HG03460 (cell line): ENCODE measurements at regions not wholly inside any gene's neighbourhood (a gene's known extent, or its start where the extent isn't known, plus 50 kb on each side); places are given as distances from the start of the nearest gene placed in this dataset.
A peak's percentile ranks its signal among the peaks of the same experiment; 100 is the strongest.
"Not testable (repeated sequence)": the region's sequence is repeated elsewhere in the genome, so short reads cannot be mapped to it uniquely, and the experiment has no call there.

ENCODE experiments used
- ATAC-seq: cut with Tn5 transposase; IDR thresholded peaks from one replicate; pipeline ENCODE4 v1.9.1; 2021; ENCODE audit not compliant: unreplicated experiment

GRCh38 chr7:17044396-17044795 is 162.6 kb upstream of the AGR3 start:
- ATAC-seq = no peak

DNA sequence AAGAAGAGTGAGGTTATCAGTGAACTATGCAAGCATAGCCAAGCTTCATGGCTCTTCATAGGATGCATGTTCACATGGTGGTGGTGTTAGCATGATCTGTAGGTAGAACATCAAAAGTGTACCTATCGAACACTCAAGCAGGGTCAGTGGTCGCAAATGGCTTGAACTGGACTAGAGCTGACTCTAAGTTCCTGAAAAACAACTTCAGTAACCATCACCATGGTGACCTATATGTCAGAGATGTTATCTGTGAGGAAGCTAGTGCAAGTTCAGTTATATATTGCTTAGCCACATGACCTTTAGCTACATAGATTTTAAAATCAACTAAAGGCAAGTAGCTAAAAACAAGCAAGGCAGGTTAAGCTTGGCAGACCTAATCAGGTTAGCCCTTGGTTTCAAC is 163.1 kb upstream of the AGR3 start:
- no peak for ATAC-seq

GRCh38 chr7:17046259-17046658 is 164.5 kb upstream of the AGR3 start:
- no peak for ATAC-seq

GRCh38 chr7:17046666-17047065 is 164.9 kb upstream of the AGR3 start:
- no peak for ATAC-seq

DNA sequence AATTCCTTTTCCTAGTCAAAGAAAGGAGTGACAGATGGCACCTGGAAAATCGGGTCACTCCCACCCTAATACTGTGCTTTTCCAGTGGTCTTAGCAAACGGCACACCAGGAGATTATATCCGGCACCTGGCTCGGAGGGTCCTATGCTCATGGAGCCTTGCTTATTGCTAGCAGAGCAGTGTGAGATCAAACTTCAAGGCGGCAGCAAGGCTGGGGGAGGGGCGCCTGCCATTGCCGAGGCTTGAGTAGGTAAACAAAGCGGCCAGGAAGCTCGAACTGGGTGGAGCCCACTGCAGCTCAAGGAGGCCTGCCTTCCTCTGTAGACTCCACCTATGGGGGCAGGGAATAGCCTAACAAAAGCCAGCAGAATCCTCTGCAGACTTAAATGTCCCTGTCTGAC is 171.4 kb upstream of the AGR3 start:
- ATAC-seq = not testable (repeated sequence)

DNA sequence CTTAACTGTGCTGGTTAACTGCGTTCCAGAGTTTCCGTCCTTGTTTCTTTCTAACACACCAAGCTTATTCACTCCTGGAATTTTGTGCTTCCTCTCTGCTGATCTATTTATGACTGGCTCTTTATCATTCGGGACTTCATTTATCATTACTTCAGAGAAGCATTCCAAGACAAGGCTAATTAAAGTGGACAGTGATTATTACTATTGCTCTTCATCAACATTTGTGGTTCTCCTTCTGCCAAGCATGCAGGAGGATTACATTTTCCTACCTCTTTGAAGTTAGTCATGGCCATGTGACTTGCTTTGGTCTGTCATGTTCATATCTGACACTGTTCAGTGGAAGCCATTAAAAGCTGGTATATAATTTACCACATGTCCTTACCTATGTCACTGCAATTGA is 172.4 kb upstream of the AGR3 start:
- no peak for ATAC-seq

GRCh38 chr7:17054836-17055235 is 173.1 kb upstream of the AGR3 start:
- ATAC-seq = no peak

- no peak for ATAC-seq
Observed at GRCh38 chr7:17055596-17055995, 173.8 kb upstream of the AGR3 start.

- no peak for ATAC-seq
Observed at GRCh38 chr7:17056491-17057142, 174.8 kb upstream of the AGR3 start.

DNA sequence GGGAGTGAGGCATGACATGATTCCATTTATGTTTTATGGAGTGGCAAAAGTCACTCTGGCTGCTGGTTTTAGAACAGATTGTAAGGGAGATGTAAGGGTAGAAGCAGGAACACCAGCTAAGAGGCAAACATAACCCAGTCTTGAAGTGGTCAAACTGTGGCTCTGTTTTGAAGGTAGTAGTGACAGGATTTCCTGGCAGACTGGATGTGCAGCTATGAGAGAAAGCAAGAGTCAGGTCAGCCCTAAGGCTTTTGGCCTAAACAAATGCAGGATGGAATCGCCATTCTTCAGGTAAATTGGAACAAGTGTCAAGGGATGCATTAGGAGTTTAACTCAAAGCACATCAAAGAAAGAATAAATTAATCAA is 175.3 kb upstream of the AGR3 start:
- ATAC-seq = no peak

- no peak for ATAC-seq
Observed at GRCh38 chr7:17058568-17058967, 176.8 kb upstream of the AGR3 start.

GRCh38 chr7:17060051-17060450 is 178.3 kb upstream of the AGR3 start:
- no peak for ATAC-seq

- ATAC-seq = no peak
Observed at GRCh38 chr7:17061443-17061842, 179.7 kb upstream of the AGR3 start.

- ATAC-seq = no peak
Observed at GRCh38 chr7:17062151-17063044, 180.6 kb upstream of the AGR3 start.

- no peak for ATAC-seq
Observed at GRCh38 chr7:17063045-17063383, 181.2 kb upstream of the AGR3 start.

DNA sequence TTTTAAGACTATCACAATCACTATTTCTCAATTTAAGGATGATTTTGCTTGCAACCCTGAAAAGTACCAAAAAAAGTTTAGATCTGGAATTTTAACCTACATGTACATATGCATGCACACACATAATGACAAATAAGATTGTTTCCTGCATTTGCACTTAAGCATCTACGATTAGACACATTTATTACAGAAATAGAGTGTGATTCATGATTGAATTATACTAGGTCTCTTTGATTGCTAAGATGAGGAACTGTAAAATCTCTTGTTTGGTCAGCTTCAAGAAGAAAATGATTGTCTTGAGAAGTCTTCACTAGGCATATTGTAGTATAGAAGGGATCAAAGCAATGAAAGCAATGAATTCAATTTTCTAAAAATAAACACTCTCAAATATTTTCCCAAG is 185.9 kb upstream of the AGR3 start:
- ATAC-seq = no peak

GRCh38 chr7:17069146-17069545 is 187.4 kb upstream of the AGR3 start:
- no peak for ATAC-seq

DNA sequence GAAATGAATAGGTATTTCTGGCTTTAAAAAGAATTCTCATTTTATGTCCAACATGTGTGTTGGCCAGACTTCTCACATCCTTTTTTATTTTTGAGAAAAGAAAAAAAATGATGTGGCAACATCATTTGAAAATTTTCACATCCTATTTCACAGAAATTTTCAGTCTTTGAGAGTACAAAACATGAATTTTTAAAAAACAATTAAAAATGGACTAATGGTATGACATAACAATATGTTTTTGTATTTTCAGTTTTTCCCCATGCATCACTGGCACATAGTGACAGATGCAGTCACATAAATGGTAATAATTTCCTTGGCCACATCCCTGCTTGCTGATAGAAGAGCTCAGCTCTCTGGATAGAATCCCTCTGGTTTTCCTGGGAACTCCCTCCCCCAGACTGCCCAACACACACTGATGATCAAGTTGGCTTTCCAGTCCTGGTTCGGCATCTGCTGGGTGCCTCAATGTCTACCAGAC is 188.5 kb upstream of the AGR3 start:
- no peak for ATAC-seq

DNA sequence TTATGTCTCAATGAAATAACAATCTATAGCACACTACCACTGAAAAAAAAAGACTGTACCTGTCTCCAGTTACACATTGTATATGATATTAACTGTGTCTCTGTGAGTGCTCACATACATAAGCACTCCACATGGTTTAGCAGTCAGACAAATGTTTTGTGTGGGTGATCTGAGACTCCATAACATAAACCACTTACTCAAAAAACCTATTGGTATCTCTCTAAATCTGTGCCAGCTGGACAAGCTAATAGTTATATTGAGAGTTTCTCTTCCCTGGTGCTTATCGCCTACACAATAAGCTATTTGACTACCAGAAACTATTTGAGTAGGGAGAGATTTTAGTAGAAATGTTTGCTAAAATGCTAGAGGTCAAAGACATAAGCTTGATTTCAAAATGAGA is 190.1 kb upstream of the AGR3 start:
- peak; percentile 80 for ATAC-seq

GRCh38 chr7:17075601-17076255 is 193.9 kb upstream of the AGR3 start:
- ATAC-seq = no peak

DNA sequence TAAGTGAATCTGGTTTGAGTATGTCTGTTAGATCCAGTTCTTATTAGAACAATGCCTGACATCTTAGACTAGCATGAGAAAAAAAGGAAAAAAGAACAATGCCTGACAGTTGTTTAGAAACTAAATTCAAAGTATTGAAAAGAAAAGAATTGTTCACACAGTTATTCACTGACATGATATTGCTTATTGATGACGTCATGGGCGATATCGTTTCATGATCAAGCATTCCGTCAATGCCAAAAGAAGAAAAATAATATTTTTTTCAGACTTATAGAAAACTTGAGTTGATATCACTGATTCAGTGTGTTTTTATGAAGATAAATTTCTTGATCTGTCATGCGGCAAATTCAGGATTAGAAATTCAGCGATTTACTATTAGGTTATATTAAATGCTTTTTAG is 196.5 kb upstream of the AGR3 start:
- no peak for ATAC-seq
